Left renal cortex interstitium (tissue), 4 donors: ENCODE measurements at regions not wholly inside any gene's neighbourhood (a gene's known extent, or its start where the extent isn't known, plus 50 kb on each side); places are given as distances from the start of the nearest gene placed in this dataset.
A peak's percentile ranks its signal among the peaks of the same experiment; 100 is the strongest.

ENCODE experiments used
- DNase-seq, 4 donors: peaks; one replicate each; pipeline ENCODE4 v3.0.0-alpha.2; 2013; ENCODE audit warnings: low read depth in 4 of 4, low spot score in 2 of 4, missing footprints in 1 of 4

- no peak for DNase-seq
Observed at GRCh38 chr3:6120786-6121185, 740.1 kb upstream of the GRM7 start.

GRCh38 chr3:6124875-6125274 lies 736.0 kb upstream of the GRM7 start:
- DNase-seq = no peak

- no peak for DNase-seq
Observed at GRCh38 chr3:6125520-6125919, 735.4 kb upstream of the GRM7 start.

GRCh38 chr3:6132684-6133432 lies 728.1 kb upstream of the GRM7 start:
- DNase-seq = no peak

GRCh38 chr3:6142707-6143106 lies 718.2 kb upstream of the GRM7 start:
- DNase-seq = no peak

GRCh38 chr3:6147883-6148282 lies 713.0 kb upstream of the GRM7 start:
- no peak for DNase-seq

GRCh38 chr3:6155650-6156338 lies 705.1 kb upstream of the GRM7 start:
- peak in 2 of 4 donors; percentile 1 to 7 for DNase-seq

- no peak for DNase-seq
Observed at GRCh38 chr3:6165951-6166350, 695.0 kb upstream of the GRM7 start.

GRCh38 chr3:6168256-6168655 lies 692.7 kb upstream of the GRM7 start:
- DNase-seq = no peak

- no peak for DNase-seq
Observed at GRCh38 chr3:6172871-6173642, 687.9 kb upstream of the GRM7 start.

- no peak for DNase-seq
Observed at GRCh38 chr3:6177417-6177816, 683.5 kb upstream of the GRM7 start.

- no peak for DNase-seq
Observed at GRCh38 chr3:6179761-6180160, 681.2 kb upstream of the GRM7 start.

- DNase-seq = no peak
Observed at GRCh38 chr3:6180171-6180570, 680.7 kb upstream of the GRM7 start.

- no peak for DNase-seq
Observed at GRCh38 chr3:6182476-6182875, 678.4 kb upstream of the GRM7 start.

- no peak for DNase-seq
Observed at GRCh38 chr3:6182909-6183308, 678.0 kb upstream of the GRM7 start.

GRCh38 chr3:6189384-6189783 lies 671.5 kb upstream of the GRM7 start:
- DNase-seq = no peak

- DNase-seq = no peak
Observed at GRCh38 chr3:6204891-6205290, 656.0 kb upstream of the GRM7 start.

- DNase-seq = no peak
Observed at GRCh38 chr3:6216135-6217026, 644.5 kb upstream of the GRM7 start.

GRCh38 chr3:6220447-6220846 lies 640.5 kb upstream of the GRM7 start:
- no peak for DNase-seq

GRCh38 chr3:6222069-6222468 lies 638.8 kb upstream of the GRM7 start:
- DNase-seq = no peak

GRCh38 chr3:6223572-6223971 lies 637.3 kb upstream of the GRM7 start:
- no peak for DNase-seq
